GM21360 (cell line): ENCODE measurements at regions not wholly inside any gene's neighbourhood (a gene's known extent, or its start where the extent isn't known, plus 50 kb on each side); places are given as distances from the start of the nearest gene placed in this dataset.
A peak's percentile ranks its signal among the peaks of the same experiment; 100 is the strongest.

Experiments used
- ATAC-seq: cut with Tn5 transposase; IDR thresholded peaks from one replicate; pipeline ENCODE4 v1.9.1; 2021; ENCODE audit warnings: mild to moderate bottlenecking, moderate library complexity; ENCODE audit not compliant: unreplicated experiment

DNA sequence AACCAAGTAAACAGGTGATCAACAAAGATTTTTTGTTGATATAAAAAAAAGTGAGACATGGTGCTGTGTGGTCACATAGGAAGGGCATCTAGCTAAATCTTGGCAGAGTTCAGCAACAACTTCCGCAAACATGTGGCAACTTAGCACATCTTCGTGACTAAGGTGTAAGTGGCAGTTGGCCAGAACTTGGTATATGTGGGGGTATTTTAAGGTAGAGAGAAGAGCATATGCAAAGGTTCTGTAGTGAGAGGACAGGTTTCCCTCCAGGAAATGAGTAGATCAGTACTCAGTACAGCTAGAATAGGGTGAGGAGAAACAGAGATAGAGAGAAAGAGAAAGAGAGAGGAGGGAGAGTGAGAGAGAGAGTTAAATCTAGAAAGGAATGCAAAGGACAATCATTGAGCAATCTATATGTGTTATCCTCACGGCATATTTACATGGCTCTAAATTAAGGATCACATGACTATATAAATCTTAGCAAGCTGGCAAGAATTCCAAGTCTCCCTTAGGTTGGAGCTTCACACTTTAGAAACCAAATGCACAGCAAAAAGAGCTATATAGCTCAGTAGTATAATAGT, 227.7 kb upstream of the HMGA2 start:
- no peak for ATAC-seq

DNA sequence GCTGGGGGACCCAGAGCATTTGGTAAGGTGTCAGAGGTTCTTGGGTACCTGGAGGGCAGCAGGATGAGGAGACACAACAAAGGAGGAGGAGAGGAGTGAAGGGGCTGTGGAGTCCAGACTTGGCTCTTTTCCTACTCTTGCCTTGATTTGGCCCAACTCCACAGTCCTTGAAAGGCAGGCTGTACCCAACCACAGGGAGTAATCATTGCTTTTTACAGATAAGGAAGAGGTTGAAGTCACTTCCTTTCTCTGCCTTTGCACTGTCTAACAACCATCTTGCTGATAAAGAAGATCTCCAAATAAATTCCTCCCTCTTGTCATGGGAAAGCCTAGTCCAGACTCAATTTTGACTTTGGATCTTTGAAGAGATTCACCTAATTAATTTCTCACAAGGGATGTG, 226.8 kb upstream of the HMGA2 start:
- no peak for ATAC-seq

DNA sequence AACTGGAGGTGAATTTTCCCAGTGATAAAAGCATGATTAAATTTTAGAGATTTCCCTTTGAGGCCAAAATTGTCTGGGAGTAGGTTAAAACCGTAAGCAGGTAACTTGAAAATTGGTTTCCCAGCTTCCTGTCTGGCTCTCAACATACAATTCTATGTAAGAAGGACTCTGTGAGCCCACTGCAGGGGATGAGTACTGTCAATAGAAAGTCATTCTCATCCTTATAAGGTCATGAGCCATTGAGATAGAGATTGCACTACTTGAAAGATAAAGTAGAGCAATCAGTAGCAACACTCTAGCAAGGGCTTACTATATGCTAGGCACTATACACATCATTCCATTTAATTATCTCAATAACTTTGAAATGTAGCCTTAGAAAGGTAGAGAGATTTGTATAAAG, 225.6 kb upstream of the HMGA2 start:
- no peak for ATAC-seq

DNA sequence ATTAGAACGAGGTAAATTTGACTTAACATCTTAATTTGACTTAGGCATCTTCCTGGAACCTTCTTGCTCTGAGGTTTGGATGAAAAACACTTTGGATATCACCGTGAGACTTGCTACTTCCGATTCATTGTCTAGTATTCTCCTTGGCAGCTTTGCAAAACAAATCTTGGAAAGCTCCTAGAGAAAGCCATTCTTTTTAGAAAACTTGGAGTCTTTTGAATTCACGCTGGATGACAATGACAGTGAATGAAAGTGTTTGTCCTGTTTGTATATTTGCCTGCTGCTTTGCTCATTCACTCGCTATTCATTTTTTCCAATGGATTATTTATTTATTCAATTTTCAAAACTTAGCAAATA, 222.1 kb upstream of the HMGA2 start:
- no peak for ATAC-seq

DNA sequence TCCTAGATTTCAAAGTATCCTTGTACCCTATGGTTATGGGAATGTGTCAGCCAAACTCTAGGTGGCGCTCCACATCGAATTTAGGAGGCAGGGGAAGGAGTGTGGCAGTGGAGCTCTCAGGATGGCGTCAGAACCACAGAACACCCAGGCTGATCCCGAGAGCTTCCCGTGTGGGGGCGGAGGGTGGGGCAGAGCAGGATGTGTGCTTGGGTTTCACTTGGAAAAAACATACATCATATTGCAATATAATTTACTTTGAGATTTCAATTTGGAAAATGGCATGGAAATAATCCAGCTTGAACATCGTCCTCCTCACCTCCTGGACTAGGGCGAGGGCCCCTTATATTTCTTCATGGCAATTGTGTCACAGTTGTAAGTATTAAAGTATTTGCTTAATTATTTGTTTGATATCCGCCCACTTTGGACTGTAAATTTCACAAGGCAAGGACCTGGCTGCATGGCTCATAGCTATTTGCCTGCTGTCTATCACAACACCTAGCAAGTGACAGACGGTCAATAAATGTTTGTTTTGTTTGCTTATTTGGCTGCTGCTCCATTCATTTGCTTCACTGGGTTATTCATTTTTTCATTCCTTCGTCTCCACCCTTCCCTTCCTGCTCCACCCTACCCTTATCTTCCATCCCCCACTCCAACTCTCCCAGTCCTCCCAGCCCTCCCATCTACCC, 221.5 kb upstream of the HMGA2 start:
- peak; percentile 60 for ATAC-seq

DNA sequence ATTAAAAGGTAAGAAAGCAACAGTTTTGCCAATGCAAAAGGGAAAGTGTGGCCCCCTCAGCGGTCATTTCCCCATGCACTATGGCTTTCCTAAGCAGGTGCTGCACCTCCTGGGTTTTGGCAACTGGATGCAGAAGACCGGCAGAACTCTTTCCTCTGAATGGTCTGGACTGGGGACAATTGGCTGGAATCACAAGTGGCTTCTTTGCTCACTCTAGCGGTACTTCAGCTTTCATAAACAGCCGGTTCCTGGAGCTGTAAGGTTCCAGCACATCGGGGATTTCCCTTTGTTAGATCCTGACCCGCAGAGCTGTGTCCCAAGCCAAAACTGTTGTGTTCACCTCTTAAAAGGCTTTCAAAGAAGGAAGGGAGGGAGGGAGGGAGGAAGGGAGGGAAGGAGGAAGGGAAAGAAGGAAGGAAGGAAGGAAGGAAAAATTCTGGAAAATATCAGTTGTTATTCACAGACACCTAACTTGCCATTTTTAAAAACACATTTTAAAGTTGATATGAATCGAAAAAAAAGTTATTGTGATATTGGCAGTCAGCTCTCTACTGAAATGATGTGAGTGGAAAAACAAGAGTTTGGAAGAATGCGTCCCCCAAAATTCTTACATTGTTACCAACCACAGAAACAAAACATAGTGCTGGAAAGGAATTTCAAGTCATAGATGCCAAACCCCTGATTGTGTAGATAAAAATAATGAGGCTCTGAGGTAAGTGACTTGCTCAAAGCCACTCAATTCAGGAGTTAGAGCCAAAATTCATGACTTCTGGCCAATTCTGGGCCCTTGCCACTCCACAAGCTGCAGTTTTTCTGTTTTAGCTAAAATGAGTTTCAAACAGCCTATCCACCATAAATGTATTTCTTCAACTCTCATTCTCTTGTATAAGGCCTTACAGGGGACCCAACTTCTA, 220.6 kb upstream of the HMGA2 start:
- no peak for ATAC-seq

DNA sequence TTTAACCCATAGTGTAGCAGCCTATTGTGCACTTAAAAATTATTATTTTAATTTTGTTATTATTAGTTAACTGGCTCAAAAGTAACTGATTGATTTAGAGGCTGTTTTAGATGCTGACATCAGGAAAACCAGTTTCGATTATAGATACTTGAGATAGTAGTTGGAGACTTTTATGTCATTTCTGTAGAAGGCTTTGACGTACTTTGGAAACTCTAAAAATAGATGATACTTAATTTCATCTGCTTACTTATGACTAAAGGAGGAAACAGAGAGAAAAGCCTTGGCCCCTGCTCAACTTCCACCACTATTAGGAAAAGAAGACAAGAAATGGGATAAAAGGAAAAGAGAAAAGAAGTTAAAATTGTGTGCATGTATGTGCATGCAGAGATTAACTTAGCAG, 219.3 kb upstream of the HMGA2 start:
- ATAC-seq, result no peak

DNA sequence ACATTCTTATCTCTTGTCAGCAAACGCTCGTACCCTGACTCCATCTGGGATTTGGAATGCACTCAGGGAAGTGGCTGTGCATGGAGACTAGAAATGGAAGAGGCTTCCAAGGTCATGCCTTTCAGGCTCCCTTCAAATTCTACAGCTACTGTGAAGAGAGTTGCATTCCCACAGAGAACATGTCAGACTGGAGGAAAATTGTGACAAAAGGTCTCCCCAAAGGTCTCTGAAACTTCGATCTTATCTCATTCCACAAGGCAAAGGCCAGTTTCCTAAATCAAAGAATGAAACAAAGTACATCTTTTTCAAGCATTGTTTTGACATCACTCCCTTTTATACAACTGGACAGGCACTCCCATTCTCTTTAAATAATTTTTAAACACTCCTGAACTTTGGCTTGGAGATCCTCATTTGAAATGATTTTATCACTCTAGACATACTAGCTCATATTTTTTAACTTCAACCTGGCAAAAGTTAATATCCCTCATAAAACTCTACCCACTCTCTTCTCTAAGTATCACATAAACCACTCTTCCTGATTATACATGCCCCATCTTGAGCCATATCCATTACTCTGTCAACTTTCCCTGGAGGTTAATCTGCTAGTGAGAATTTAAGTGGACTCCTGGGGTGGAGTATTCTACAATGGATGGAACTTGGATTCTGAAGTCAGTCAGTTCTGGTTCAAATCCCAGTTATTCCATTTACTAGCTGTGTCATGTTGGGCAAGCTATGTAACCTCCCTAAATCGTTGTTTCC, 218.1 kb upstream of the HMGA2 start:
- no peak for ATAC-seq

DNA sequence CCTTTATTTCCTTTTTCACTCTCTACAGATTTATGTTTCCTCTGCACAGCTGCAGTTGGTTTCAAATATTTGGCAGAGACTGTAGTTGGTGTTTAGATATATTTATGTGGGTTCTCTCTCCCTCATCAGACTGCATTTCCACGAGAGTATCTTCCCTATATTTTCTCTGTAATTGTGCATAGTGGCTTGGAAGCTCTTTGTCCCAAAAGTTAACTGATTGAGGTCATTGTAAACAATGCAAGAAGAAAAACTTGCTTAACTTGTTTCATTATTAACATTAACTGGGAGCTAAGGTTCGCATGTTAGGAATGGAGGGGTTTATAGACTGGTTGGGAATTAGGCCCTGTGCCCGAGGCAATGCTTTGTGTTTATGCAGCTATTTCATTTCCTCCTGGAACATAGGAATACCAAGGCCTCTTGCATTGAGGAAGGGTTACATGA, 216.9 kb upstream of the HMGA2 start:
- no peak for ATAC-seq

DNA sequence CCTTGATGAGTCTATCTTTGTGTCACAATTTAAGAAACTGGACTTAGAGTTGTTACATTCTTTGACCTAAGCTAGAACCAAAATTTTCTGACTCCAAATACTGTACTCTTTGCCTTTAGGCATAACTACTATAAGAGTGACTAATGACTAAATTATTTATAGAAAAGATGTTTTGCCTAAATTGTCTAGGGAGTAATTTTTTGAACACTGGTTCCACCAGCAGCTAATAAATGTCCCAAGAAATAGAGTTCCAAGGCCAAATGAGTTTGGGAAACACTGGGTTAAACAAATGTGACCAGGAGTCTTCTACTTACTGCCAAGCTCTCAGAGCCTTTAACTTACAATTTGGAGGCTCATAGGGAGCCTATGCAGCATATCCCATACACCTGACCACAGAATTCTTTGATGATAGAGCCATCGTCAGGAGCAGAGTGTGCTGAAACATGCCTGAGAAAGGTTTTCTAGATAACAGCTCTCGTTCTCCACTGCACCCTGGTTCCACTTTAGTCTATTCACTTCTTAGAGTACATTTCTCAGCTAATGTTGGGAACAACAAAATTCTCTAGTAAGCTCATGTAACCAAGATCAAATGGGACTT, 215.9 kb upstream of the HMGA2 start:
- ATAC-seq, result no peak

DNA sequence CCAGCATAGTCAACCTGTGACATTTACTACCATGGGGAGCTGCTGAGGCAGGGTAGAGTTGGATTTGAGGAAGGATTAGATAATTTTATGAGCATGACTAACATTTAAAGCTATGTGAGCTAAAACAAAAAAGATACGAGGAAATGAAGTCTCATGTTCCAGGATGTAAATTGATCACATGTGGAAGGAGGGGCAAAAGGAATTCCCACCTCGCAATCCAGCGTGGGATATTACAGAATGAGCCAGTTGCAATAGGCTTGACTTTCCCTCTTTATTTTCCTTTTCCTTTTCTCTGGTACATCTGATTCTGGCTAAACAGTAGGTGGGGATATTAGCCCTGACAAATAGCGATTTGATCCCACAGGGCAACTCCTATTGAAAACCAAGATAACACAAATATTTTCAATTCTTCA, 214.9 kb upstream of the HMGA2 start:
- ATAC-seq, result no peak

DNA sequence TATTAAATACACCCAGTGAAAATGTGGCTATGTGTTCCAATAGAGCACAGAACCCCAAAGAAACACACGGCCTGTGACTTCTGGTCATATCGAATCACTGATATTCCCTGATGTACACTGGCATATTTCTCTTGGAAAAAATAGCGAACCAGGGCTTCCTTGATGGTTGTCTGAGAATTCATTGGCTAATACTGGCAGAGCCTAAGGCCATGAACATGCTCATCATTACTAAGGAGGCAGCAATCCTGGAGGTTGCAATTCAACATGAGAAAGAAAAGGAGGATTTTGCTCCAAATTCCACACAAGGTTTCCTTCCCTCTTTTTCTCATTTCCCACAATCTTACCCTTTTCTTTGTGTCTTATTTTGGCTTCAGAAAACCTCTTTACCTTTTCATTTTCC, 212.9 kb upstream of the HMGA2 start:
- no peak for ATAC-seq

DNA sequence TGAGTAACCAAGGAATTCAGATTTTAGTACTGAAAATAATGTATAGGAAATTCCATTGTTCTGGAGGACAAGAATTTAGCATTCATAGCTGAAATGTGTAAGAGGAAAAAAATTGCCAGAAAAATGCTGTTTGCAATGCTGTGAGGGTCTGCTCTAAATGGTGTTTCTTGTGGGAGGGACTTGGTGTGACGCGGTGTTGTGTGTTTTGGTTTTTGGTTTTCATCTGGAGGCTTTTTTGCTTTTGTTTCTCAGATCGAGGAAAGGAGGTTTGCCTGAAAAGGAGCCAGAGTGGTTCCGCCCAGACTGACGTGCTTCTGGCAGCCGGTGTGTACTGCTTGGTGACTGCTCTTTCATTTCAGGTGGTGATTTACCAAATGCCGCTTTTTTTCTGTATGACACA, 211.8 kb upstream of the HMGA2 start:
- no peak for ATAC-seq

DNA sequence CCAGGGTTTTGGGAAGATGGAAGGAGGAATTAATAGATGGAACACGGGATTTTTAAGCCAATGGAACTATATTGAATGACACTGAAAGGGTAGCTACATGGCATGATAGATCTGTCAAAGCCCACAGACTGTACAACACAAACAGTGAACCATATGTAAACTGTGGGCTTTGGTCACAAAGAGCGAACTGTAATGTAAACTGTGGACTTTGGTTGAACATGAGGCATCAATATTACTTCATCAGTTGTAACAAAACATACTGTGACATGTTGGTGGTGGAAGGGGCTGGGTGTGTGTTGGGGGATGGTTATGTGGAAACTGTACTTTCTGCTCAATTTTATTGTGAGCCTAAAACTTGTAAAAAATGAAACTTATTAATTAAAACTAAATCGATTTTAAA, 210.6 kb upstream of the HMGA2 start:
- no peak for ATAC-seq

DNA sequence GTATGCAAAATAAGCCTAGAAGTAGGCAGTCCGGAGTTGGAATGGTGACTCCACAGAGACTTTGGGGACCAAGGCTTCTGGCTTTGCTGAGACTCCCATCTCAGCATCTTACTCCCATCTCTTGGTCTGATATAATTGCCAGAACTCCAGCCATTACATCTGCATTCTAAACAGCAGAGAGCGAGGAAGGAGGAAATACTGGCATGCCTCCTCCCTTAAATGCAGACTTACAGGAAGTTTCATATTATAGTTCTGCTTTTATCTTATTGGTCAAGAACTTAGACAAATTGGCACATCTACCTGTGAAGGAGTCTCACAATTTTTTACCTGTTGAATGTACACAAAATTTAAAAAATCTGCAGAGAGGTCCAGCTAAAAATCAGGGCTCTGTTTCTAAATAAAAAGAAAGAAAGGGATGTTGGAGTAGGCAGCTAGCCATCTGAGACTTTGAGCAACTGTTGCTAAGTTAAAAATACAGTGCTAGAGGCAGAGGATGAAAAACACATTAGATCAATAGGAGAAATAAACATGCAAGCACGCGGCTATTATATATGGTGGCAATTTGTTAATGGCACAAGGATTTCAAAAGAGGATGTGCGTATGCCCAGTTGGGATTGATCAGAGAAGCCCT, 209.9 kb upstream of the HMGA2 start:
- ATAC-seq, result no peak

DNA sequence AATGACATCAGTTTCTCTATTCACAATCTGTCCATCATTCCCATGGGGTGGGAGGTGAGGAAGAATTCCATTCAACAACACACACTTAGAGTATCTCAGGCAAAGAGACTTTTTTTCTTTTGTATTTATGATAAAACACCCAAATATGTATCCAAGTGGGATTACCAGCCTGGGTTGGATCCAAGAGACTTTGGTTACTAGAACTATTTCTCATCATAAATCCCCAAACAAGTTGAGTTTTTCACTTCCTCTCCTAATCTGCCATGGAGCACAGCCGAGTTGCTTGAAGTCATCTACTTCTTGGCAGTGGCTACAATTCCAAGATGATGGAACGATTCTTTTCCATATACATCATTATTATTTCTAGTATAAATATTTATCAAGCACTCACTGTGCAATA, 209.2 kb upstream of the HMGA2 start:
- ATAC-seq, result no peak

DNA sequence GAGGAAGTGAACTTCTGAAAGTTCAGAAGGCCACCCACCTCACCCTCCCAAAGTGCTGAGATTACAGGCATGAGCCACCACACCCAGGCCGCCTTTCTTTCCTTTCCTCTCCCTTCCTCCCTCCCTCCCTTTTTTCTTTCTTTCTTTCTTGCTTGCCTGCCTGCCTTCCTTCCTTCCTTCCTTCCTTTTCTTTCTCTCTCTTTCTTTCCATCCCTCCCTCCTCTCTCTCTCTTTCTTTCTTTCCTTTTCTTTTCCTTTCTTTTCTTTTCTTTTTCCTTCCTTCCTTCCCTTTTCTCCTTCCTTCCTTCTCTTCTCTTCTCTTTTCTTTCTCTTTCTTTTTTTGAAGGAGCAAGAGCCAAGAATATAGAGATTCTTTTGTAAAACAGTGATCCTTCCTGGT, 208.3 kb upstream of the HMGA2 start:
- no peak for ATAC-seq

DNA sequence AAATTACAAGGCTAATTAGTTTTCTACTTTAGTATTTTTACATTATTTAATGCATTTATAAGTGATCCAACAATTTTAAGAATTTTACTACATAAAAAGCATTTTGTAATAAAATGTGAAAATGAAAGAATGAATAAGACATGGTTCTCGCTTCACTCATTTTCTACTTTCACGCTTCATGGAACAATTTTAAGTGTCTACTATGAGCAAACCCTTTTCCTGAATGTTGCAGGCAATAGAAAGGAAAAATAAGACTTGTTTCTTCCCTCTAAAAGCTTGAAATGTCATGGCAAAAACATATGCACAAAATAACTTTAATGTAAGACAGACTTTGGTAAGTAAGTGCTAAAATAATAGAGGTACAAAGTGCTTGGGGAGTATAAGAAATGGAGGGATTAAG, 205.7 kb upstream of the HMGA2 start:
- ATAC-seq, result no peak

DNA sequence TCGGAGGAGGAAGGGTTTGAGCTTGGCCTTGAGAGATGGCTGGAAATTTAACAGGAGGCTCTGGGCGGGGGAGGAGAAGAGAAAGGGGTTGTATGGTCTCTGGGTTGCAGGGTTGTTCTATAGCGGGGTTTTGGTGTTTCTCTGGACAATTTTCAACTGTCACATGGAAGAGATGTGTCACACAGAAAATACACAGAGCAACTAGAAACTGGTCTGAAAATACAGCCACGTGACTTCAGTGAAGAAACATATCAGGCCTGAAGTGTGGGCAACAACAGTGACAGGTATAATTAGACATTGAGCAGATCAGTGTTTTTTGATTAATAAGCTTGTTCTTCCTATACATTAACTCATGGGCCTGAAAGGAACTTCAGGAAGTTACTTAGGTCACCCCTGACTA, 205.3 kb upstream of the HMGA2 start:
- no peak for ATAC-seq

DNA sequence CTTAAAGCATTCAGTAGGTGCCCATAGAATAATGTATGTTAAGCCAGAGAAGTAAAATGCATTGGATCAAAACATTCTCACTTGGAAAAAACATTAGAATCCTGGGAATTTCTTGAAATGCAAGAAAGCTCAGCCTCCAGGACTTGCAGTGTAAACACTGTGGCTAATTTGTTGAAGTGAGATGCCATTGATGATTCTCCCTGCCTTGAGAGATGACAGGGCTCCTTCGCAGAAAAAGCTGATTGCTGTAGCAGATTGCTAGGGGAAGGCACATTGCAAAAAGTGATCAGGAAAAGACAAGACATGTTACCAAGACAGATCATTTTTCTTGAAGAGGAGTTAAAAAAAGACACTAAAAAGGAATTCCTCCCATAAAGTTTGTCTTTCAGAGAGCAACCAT, 204.2 kb upstream of the HMGA2 start:
- ATAC-seq, result no peak

DNA sequence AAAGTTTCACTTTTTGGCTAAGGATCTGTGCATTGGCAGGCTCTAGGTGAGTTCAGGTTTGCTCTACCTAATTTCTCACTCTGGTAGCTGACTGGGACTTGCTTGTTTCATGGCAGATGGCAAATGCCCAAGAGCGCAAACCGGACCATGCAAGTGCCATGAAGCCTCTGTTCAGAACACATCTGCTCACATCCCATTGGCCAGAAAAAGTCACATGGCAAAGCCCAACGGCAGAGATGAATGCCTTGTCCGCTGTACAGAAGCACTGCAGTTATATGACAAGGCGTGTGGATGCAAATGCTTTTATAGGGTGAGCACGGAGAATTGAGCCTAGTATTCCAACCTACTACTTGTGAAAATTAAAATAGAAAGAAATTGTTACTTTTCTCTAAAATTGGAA, 202.2 kb upstream of the HMGA2 start:
- no peak for ATAC-seq
